Kidney (tissue), 13 donors: ENCODE measurements at regions not wholly inside any gene's neighbourhood (a gene's known extent, or its start where the extent isn't known, plus 50 kb on each side); places are given as distances from the start of the nearest gene placed in this dataset.

Experiments used
- DNase-seq, 5 donors: peaks; one replicate each; pipeline ENCODE4 v3.0.0-alpha.2; 2013 to 2020
- FAIRE-seq: peaks from 2 replicates; lab custom pipeline; 2012; peaks lifted over from hg19 to GRCh38; lab: Jason Lieb, UNC
- H3K27ac ChIP-seq, 2 donors: one replicate each; pipeline ENCODE4 v1.7.0; 2013; ENCODE audit warnings: low read depth in 2 of 2, low read length in 2 of 2, inconsistent platforms in 1 of 2
- H3K27me3 ChIP-seq: one replicate; pipeline ENCODE4 v1.7.1; 2013; ENCODE audit warnings: low read length, inconsistent platforms; ENCODE audit not compliant: control insufficient read depth, insufficient read depth
- H3K36me3 ChIP-seq, 3 donors: one replicate each; pipeline versions ENCODE4 v1.7.0 to v1.7.1; 2013; ENCODE audit warnings: low read length in 3 of 3, control low read depth in 1 of 3, inconsistent platforms in 1 of 3; ENCODE audit not compliant: insufficient read depth in 3 of 3, control insufficient read depth in 2 of 3
- H3K4me1 ChIP-seq, 3 donors: one replicate each; pipeline versions ENCODE4 v1.7.0 to v1.7.1; 2013; ENCODE audit warnings: low read length in 3 of 3, inconsistent platforms in 1 of 3, low read depth in 1 of 3; ENCODE audit not compliant: control insufficient read depth in 2 of 3, insufficient read depth in 2 of 3
- H3K4me3 ChIP-seq, 3 donors: one replicate each; pipeline versions ENCODE4 v1.7.0 to v1.8.1; 2013; ENCODE audit warnings: low read length in 3 of 3, control low read depth in 1 of 3, inconsistent platforms in 1 of 3
- H3K9ac ChIP-seq, 3 donors: one replicate each; pipeline versions ENCODE4 v1.7.0 to v1.7.1; 2013; ENCODE audit warnings: low read length in 3 of 3, control low read depth in 1 of 3, inconsistent platforms in 1 of 3
- H3K9me3 ChIP-seq, 3 donors: one replicate each; pipeline versions ENCODE4 v1.7.0 to v1.7.1; 2013; ENCODE audit warnings: low read length in 3 of 3, control low read depth in 1 of 3, inconsistent platforms in 1 of 3; ENCODE audit not compliant: control insufficient read depth in 2 of 3, insufficient read depth in 1 of 3
- intact Hi-C: fragments of 100-400 bp; cut with DNase I; formaldehyde crosslinking; loops from one replicate; pipeline ENCODE4 v1.11.1; 2022
- TF ChIP-seq, protein P1 (sequence below): IDR thresholded peaks from 3 replicates; pipeline ENCODE4 v1.5.1; 2012; ENCODE audit warnings: mild to moderate bottlenecking, moderate library complexity, borderline replicate concordance; ENCODE audit not compliant: insufficient read depth; ENCODE audit errors: extremely low read depth
- donor health status: control.
- donor health status: control.
- donor health status: control.
- donor health status: control.
- donor health status: control.
- donor health status: DM: yes; HTN: yes; CAD: no.
- donor health status: Normal renal cell carcinoma (clear cell type).

DNA sequence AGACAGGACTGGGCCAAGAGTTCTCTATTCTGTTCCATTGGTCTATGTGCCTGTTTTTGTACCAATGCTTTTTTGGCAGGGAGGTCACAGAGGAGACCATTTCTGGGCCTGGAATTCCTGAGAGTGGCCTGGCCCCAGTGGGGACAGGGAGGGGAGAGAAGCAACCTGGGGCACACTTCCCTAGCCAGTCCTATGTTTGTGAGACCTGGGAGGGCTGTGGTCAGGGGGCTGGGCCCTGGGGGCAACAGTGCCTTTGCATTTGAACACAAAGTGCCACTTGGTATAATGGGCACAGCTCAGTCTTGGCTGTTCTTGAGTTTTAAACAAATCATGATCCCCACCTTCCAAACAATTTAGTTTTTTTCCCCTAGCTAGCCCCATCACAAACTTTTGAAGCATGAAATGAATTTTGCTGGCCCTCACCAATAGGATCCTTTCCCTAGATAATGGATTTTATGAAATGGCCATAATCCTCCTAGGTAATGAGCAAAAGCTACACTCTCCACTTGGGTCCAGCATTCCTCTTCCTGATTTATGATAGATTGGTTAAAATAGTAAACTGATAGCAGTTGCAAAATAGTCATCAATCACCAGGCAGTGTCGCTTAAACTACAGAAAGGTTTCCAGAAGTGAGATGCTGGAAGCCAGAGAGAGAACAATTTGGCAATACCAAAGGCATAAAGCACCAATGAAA is 133.5 kb downstream of the GLI2 start:
- no peak overlapping the region for H3K9ac ChIP-seq
- H3K9me3 ChIP-seq: no peaks in the 10 kb centered on the region
- no peak overlapping the region for H3K4me3 ChIP-seq
- no peaks in the 10 kb centered on the region for H3K27me3 ChIP-seq
- FAIRE-seq (no peak), DNase-seq (peak in 1 of 5 donors; percentile 50)
- no peak overlapping the region for H3K27ac ChIP-seq
- TF ChIP-seq, protein P1, sequence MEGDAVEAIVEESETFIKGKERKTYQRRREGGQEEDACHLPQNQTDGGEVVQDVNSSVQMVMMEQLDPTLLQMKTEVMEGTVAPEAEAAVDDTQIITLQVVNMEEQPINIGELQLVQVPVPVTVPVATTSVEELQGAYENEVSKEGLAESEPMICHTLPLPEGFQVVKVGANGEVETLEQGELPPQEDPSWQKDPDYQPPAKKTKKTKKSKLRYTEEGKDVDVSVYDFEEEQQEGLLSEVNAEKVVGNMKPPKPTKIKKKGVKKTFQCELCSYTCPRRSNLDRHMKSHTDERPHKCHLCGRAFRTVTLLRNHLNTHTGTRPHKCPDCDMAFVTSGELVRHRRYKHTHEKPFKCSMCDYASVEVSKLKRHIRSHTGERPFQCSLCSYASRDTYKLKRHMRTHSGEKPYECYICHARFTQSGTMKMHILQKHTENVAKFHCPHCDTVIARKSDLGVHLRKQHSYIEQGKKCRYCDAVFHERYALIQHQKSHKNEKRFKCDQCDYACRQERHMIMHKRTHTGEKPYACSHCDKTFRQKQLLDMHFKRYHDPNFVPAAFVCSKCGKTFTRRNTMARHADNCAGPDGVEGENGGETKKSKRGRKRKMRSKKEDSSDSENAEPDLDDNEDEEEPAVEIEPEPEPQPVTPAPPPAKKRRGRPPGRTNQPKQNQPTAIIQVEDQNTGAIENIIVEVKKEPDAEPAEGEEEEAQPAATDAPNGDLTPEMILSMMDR: no peak
- H3K36me3 ChIP-seq: no peaks in the 10 kb centered on the region
- H3K4me1 ChIP-seq: peaks cover 0 to 10% (median 3%) of the 10 kb centered on the region in 3 donors
- intact Hi-C loops: no loop called here

DNA sequence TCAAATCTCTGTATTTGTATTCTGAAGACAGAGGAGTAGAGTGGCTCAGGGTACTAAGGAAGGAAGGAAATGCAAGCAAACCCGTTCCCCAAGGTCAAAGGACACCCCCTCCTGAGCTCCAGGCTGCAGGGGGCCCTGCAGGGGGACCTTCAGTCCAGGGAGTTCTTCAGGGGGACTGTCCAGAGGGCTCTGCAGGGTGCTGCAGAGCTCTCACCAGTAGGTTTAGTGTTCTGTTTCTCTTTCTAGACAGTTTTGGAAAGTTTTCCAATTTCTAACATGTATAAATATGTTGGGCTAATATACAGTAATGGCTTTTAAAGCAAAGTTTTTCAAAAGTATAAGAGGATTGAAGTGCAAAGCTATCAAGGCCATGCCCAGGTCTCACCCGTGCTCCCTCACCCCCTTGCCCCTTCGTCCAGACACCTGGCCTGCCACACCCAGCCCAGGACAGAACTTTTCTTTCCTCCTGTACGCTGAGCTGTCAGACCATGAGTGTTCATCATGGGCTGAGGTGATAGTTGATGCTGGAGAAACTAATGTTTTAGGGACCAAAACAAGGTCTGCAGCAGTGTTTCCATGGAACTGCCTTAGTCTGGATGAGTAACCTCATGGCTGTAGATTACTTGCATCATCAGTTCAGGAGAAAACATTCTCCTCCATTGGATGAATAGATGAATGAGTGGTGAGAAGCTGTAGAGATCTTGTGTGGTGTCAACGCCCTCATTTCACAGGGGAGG is 134.2 kb downstream of the GLI2 start:
- H3K27ac ChIP-seq: no peak overlapping the region
- TF ChIP-seq, protein P1: no peak
- H3K4me3 ChIP-seq: no peak overlapping the region
- FAIRE-seq (no peak), DNase-seq (peak in 1 of 5 donors; percentile 22)
- H3K27me3 ChIP-seq: no peaks in the 10 kb centered on the region
- no peak overlapping the region for H3K9ac ChIP-seq
- intact Hi-C loops: no loop called here
- no peaks in the 10 kb centered on the region for H3K36me3 ChIP-seq
- no peaks in the 10 kb centered on the region for H3K9me3 ChIP-seq
- peaks cover 0 to 10% (median 3%) of the 10 kb centered on the region in 3 donors for H3K4me1 ChIP-seq

DNA sequence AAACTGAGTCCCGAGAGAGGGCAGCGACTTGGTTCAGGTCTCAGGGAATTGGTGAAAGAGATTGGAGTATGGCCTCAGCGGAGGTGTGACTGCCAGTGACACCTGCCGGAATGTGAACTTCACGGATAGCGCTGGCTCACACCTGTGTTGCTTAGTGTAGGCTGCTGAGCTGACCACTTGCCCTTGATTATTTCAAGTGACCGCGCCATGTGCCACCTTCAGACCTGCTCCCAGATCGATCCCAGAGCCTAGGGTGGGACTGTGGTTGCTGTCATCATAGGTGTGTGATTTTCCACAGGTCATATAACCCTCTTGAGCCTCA is 134.8 kb downstream of the GLI2 start:
- H3K9ac ChIP-seq: no peak overlapping the region
- H3K27me3 ChIP-seq: no peaks in the 10 kb centered on the region
- H3K36me3 ChIP-seq: no peaks in the 10 kb centered on the region
- peaks cover 0 to 10% (median 3%) of the 10 kb centered on the region in 3 donors for H3K4me1 ChIP-seq
- no peak overlapping the region for H3K27ac ChIP-seq
- H3K9me3 ChIP-seq: no peaks in the 10 kb centered on the region
- FAIRE-seq: no peak
- H3K4me3 ChIP-seq: no peak overlapping the region
- TF ChIP-seq, protein P1: no peak
- no peak for DNase-seq
- intact Hi-C loops: no loop called here
